Activated CD8-positive, alpha-beta memory T cell treated with anti-CD3 and anti-CD28 coated beads, Interleukin-2, amount 50 U/mL, for 1 hour (primary cell): ENCODE measurements at regions not wholly inside any gene's neighbourhood (a gene's known extent, or its start where the extent isn't known, plus 50 kb on each side); places are given as distances from the start of the nearest gene placed in this dataset.

Experiments used
- DNase-seq: peaks from one replicate; pipeline ENCODE4 v3.0.0-alpha.2; 2020; ENCODE audit errors: extremely low read depth

- no peak for DNase-seq
Observed at GRCh38 chr2:220619525-220620220, 952.4 kb downstream of the EPHA4 start.

GRCh38 chr2:220626603-220627002, 945.5 kb downstream of the EPHA4 start:
- DNase-seq: no peak

GRCh38 chr2:220628252-220628651, 943.9 kb downstream of the EPHA4 start:
- DNase-seq: no peak

- DNase-seq: no peak
Observed at GRCh38 chr2:220641137-220641536, 931.0 kb downstream of the EPHA4 start.

- no peak for DNase-seq
Observed at GRCh38 chr2:220646424-220646823, 925.7 kb downstream of the EPHA4 start.

GRCh38 chr2:220648628-220649027, 923.5 kb downstream of the EPHA4 start:
- no peak for DNase-seq

GRCh38 chr2:220653776-220654175, 918.3 kb downstream of the EPHA4 start:
- no peak for DNase-seq

GRCh38 chr2:220654322-220654721, 917.8 kb downstream of the EPHA4 start:
- no peak for DNase-seq

- no peak for DNase-seq
Observed at GRCh38 chr2:220660277-220661145, 911.6 kb downstream of the EPHA4 start.

- DNase-seq: no peak
Observed at GRCh38 chr2:220662431-220662830, 909.7 kb downstream of the EPHA4 start.

- DNase-seq: no peak
Observed at GRCh38 chr2:220663065-220663464, 909.0 kb downstream of the EPHA4 start.

GRCh38 chr2:220664272-220665107, 907.6 kb downstream of the EPHA4 start:
- no peak for DNase-seq

- DNase-seq: no peak
Observed at GRCh38 chr2:220665108-220665471, 907.0 kb downstream of the EPHA4 start.

- no peak for DNase-seq
Observed at GRCh38 chr2:220669324-220669723, 902.8 kb downstream of the EPHA4 start.

- no peak for DNase-seq
Observed at GRCh38 chr2:220670511-220670910, 901.6 kb downstream of the EPHA4 start.

- no peak for DNase-seq
Observed at GRCh38 chr2:220673151-220673874, 898.8 kb downstream of the EPHA4 start.

- no peak for DNase-seq
Observed at GRCh38 chr2:220674033-220674432, 898.1 kb downstream of the EPHA4 start.

GRCh38 chr2:220676695-220677094, 895.4 kb downstream of the EPHA4 start:
- no peak for DNase-seq

GRCh38 chr2:220678943-220679342, 893.2 kb downstream of the EPHA4 start:
- no peak for DNase-seq

- no peak for DNase-seq
Observed at GRCh38 chr2:220682616-220683015, 889.5 kb downstream of the EPHA4 start.

- no peak for DNase-seq
Observed at GRCh38 chr2:220684099-220684498, 888.0 kb downstream of the EPHA4 start.
